CD14-positive monocyte (primary cell): ENCODE measurements at regions not wholly inside any gene's neighbourhood (a gene's known extent, or its start where the extent isn't known, plus 50 kb on each side); places are given as distances from the start of the nearest gene placed in this dataset.

Source experiments
- DNase-seq, 3 donors: peaks; one replicate each; pipeline ENCODE4 v3.0.0-alpha.2; 2011 to 2022
- H2AFZ ChIP-seq: 2 replicates; pipeline ENCODE4 v1.6.0; 2012; ENCODE audit warnings: mild to moderate bottlenecking, low read depth, low read length, inconsistent platforms; ENCODE audit not compliant: insufficient read depth, poor library complexity, severe bottlenecking
- H3K27ac ChIP-seq, 2 donors: 1 replicate in 1 of 2; 2 replicates in 1 of 2; pipeline ENCODE4 v1.5.1; 2012 to 2013; ENCODE audit warnings: low read length in 2 of 2, control low read depth in 1 of 2, inconsistent platforms in 1 of 2, low read depth in 1 of 2, mild to moderate bottlenecking in 1 of 2
- H3K27me3 ChIP-seq, 2 donors: one replicate each; pipeline versions ENCODE4 v1.6.0 to v1.6.1; 2011 to 2013; ENCODE audit warnings: low read length in 2 of 2; ENCODE audit not compliant: control insufficient read depth in 2 of 2, insufficient read depth in 2 of 2
- H3K36me3 ChIP-seq, 2 donors: replicated peaks in 1 of 2; 1 replicate in 1 of 2; 2 replicates in 1 of 2; pipeline versions ENCODE4 v1.5.1 to v1.6.1; 2012 to 2013; ENCODE audit warnings: low read length in 2 of 2, control low read depth in 1 of 2, inconsistent platforms in 1 of 2, mild to moderate bottlenecking in 1 of 2; ENCODE audit not compliant: insufficient read depth in 2 of 2, control insufficient read depth in 1 of 2
- H3K4me1 ChIP-seq, 2 donors: 1 replicate in 1 of 2; 2 replicates in 1 of 2; pipeline versions ENCODE4 v1.5.1 to v1.6.1; 2012 to 2013; ENCODE audit warnings: low read length in 2 of 2, control low read depth in 1 of 2, inconsistent platforms in 1 of 2, mild to moderate bottlenecking in 1 of 2, moderate library complexity in 1 of 2; ENCODE audit not compliant: insufficient read depth in 2 of 2, control insufficient read depth in 1 of 2
- H3K4me2 ChIP-seq: replicated peaks from 2 replicates; pipeline ENCODE3; 2012; ENCODE audit warnings: low read length, moderate library complexity, mild to moderate bottlenecking; ENCODE audit not compliant: poor library complexity, severe bottlenecking; ENCODE audit errors: extremely low read depth
- H3K4me3 ChIP-seq, 3 experiments: fragments of 200-600 bp in 1 of 3; sonication (generic) in 1 of 3; replicated peaks in 1 of 3; 1 replicate in 2 of 3; 2 replicates in 1 of 3; pipeline ENCODE4 v1.5.1; 2011 to 2013; ENCODE audit warnings: low read length in 3 of 3, mild to moderate bottlenecking in 3 of 3, control low read depth in 2 of 3, low read depth in 2 of 3, inconsistent platforms in 1 of 3, moderate library complexity in 1 of 3
- H3K79me2 ChIP-seq: 2 replicates; pipeline ENCODE4 v1.6.0; 2012; ENCODE audit warnings: mild to moderate bottlenecking, control low read depth, inconsistent platforms, low read length, moderate library complexity; ENCODE audit not compliant: insufficient read depth
- H3K9ac ChIP-seq: 2 replicates; pipeline ENCODE4 v1.6.0; 2017; ENCODE audit warnings: low read length, mild to moderate bottlenecking; ENCODE audit not compliant: insufficient read depth, poor library complexity, severe bottlenecking
- H3K9me3 ChIP-seq, 2 donors: replicated peaks in 1 of 2; 1 replicate in 1 of 2; 2 replicates in 1 of 2; pipeline versions ENCODE4 v1.5.1 to v1.6.1; 2012 to 2013; ENCODE audit warnings: low read length in 2 of 2, control low read depth in 1 of 2; ENCODE audit not compliant: control insufficient read depth in 1 of 2, insufficient read depth in 1 of 2
- H4K20me1 ChIP-seq: 2 replicates; pipeline ENCODE4 v1.6.0; 2012; ENCODE audit warnings: mild to moderate bottlenecking, low read length, control low read depth, moderate library complexity; ENCODE audit not compliant: insufficient read depth
- H3K27ac Mint-ChIP-seq, 7 donors: one replicate each; pipeline ENCODE4 v1.8.0; 2020; ENCODE audit warnings: mild to moderate bottlenecking in 7 of 7, mixed read lengths in 7 of 7, moderate library complexity in 6 of 7, inconsistent platforms in 2 of 7
- H3K27me3 Mint-ChIP-seq, 3 donors: one replicate each; pipeline ENCODE4 v1.8.0; 2021 to 2022; ENCODE audit warnings: low read depth in 3 of 3, mild to moderate bottlenecking in 3 of 3, mixed read lengths in 3 of 3, moderate library complexity in 3 of 3, inconsistent platforms in 1 of 3
- H3K36me3 Mint-ChIP-seq, 2 donors: one replicate each; pipeline ENCODE4 v1.8.0; 2020; ENCODE audit warnings: mixed read lengths in 2 of 2, inconsistent platforms in 1 of 2, mild to moderate bottlenecking in 1 of 2
- H3K4me1 Mint-ChIP-seq: one replicate; pipeline ENCODE4 v1.8.0; 2020; ENCODE audit warnings: mild to moderate bottlenecking, mixed read lengths
- H3K4me3 Mint-ChIP-seq, 2 donors: one replicate each; pipeline ENCODE4 v1.8.0; 2020; ENCODE audit warnings: mild to moderate bottlenecking in 2 of 2, mixed read lengths in 2 of 2, moderate library complexity in 1 of 2
- H3K9me3 Mint-ChIP-seq, 7 donors: one replicate each; pipeline ENCODE4 v1.8.0; 2020 to 2022; ENCODE audit warnings: mixed read lengths in 7 of 7, mild to moderate bottlenecking in 6 of 7, moderate library complexity in 6 of 7, inconsistent platforms in 2 of 7
- WGBS: methylation state at CpG from one replicate; pipeline ENCODE4 v1.1.5; 2013; ENCODE audit warnings: missing lambda C conversion rate; ENCODE audit not compliant: insufficient coverage; 5-methylcytosine and 5-hydroxymethylcytosine counted together
- intact Hi-C, 2 donors: fragments of 100-400 bp; cut with micrococcal nuclease; formaldehyde crosslinking; loops; one replicate each; pipeline versions ENCODE4 v1.15.0 to v1.15.1; 2023
- TF ChIP-seq, protein P1 (sequence below): fragments of 200-600 bp; IDR thresholded peaks from one replicate; pipeline ENCODE4 v1.8.0; 2022; ENCODE audit warnings: antibody characterized with exemption, mild to moderate bottlenecking

DNA sequence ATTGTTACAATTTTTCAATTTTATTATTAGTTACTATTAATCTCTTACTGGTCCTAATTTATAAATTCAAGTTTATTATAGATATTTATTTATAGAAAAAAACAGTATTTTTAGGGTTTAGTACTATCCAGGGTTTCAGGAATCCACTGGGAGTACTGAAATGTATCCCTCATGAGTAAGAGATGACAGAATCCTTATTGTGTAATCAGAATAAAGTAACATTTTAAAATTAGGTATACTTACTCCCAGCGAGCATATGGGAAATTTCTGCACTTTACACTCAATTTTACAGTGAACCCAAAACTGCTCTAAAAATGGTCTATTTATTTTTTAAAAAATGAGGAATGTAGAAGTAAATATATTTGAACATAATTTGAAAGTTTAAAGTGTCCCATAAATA, 202.7 kb downstream of the CGGBP1 start:
- no peak overlapping the region for H3K4me3 Mint-ChIP-seq
- Histone ChIP-seq H2AFZ (no peak overlapping the region), H4K20me1 (no peaks in the 10 kb centered on the region), H3K36me3 (no peaks in the 10 kb centered on the region), H3K27me3 (no peaks in the 10 kb centered on the region), H3K9ac (no peak overlapping the region), H3K4me2 (no peak overlapping the region), H3K9me3 (no peaks in the 10 kb centered on the region), H3K79me2 (no peaks in the 10 kb centered on the region), H3K27ac (no peak overlapping the region), H3K4me3 (no peak overlapping the region), H3K4me1 (peaks cover 8 to 10% of the 10 kb centered on the region in 2 donors)
- DNase-seq, result no peak
- peaks cover 0 to 1% (median 0%) of the 10 kb centered on the region in 3 donors for H3K27me3 Mint-ChIP-seq
- no peaks in the 10 kb centered on the region for H3K36me3 Mint-ChIP-seq
- H3K9me3 Mint-ChIP-seq, result peaks cover 0 to 2% (median 0%) of the 10 kb centered on the region in 7 donors
- H3K4me1 Mint-ChIP-seq, result peaks cover 17% of the 10 kb centered on the region
- WGBS, result no CpG with 5 or more reads among the region's 1 CpG
- intact Hi-C loops, result no loop called here
- TF ChIP-seq, protein P1, sequence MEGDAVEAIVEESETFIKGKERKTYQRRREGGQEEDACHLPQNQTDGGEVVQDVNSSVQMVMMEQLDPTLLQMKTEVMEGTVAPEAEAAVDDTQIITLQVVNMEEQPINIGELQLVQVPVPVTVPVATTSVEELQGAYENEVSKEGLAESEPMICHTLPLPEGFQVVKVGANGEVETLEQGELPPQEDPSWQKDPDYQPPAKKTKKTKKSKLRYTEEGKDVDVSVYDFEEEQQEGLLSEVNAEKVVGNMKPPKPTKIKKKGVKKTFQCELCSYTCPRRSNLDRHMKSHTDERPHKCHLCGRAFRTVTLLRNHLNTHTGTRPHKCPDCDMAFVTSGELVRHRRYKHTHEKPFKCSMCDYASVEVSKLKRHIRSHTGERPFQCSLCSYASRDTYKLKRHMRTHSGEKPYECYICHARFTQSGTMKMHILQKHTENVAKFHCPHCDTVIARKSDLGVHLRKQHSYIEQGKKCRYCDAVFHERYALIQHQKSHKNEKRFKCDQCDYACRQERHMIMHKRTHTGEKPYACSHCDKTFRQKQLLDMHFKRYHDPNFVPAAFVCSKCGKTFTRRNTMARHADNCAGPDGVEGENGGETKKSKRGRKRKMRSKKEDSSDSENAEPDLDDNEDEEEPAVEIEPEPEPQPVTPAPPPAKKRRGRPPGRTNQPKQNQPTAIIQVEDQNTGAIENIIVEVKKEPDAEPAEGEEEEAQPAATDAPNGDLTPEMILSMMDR, result no peak
- H3K27ac Mint-ChIP-seq, result no peak overlapping the region

DNA sequence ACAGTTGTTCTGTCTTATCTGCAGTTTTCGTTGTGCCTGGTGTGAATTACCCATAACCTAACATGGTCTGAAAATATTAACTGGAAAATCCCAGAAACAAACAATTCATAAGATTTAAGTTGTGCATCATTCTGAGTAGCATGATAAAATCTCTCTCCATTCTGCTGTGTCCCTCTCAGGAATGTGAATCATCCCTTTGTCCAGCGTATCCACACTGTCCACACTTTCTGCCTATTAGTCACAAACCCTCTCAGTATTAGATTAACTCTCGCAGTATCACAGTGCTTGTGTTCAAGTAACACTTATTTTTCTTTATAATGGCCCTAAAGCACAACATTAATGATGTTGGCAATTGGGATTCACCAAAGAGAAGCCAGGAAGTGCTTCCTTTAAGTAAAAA, 203.2 kb downstream of the CGGBP1 start:
- Histone ChIP-seq H3K36me3 (no peaks in the 10 kb centered on the region), H2AFZ (no peak overlapping the region), H4K20me1 (no peaks in the 10 kb centered on the region), H3K4me3 (no peak overlapping the region), H3K9me3 (no peaks in the 10 kb centered on the region), H3K27ac (no peak overlapping the region), H3K4me1 (peaks cover 8 to 10% of the 10 kb centered on the region in 2 donors), H3K4me2 (no peak overlapping the region), H3K9ac (no peak overlapping the region), H3K79me2 (no peaks in the 10 kb centered on the region), H3K27me3 (no peaks in the 10 kb centered on the region)
- Mint-ChIP-seq H3K4me3 (no peak overlapping the region), H3K4me1 (peaks cover 17% of the 10 kb centered on the region), H3K27ac (no peak overlapping the region), H3K9me3 (peaks cover 0 to 2% (median 0%) of the 10 kb centered on the region in 7 donors), H3K27me3 (no peaks in the 10 kb centered on the region), H3K36me3 (no peaks in the 10 kb centered on the region)
- DNase-seq, result no peak
- intact Hi-C loops, result no loop called here
- TF ChIP-seq, protein P1, result no peak
- WGBS, result 83% methylated on average over 1 of the region's 3 CpGs
